Ramos (cell line): ENCODE measurements at regions not wholly inside any gene's neighbourhood (a gene's known extent, or its start where the extent isn't known, plus 50 kb on each side); places are given as distances from the start of the nearest gene placed in this dataset.
"Not testable (repeated sequence)": the region's sequence is repeated elsewhere in the genome, so short reads cannot be mapped to it uniquely, and the experiment has no call there.

Source experiments
- in situ Hi-C: fragments of 300-500 bp; cut with MboI; formaldehyde crosslinking; loops from one replicate; pipeline ENCODE4 v1.14.3; 2022; ENCODE audit warnings: low sequenced_read_pairs; ENCODE audit not compliant: unreplicated experiment

DNA sequence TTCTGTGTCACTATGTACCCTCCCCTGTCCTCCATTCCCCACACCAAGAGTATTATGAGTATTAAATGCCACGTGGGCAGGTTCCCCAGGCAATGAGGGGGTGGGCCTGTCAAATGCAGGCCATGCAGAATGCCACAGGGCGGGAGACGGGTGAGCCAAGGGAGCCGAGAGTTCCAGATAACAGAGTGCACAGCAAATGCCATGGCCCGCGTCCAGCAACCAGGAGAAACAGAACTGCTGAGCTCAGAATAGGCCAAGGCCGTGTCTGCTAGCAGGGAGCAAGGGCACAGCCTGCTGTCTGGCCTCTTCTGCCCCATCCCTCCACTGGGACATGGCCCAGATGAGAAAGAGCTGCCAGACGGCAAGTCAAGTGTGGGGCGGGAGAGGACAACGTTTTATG lies 64.4 kb upstream of the PLGLB2 start:
- in situ Hi-C loops = not testable (repeated sequence)

DNA sequence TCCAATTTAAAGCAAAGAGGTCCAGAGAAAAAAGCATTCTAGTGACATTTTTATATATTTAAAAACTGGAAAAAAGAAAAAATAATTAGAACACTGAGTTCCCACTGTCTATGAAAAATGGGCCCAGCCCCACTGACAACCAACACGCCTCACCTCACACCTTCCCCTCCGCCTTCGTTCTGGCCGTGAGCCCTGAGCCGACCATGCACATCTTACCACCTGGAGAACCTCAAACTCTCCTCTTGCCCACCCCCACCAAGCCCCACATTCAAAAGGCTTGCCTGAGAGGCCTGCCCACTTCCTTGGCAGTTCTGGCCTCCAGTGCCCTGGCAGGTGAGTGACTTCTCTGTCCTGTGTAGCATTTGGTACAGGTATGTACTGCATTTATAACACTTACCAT lies 63.9 kb upstream of the PLGLB2 start:
- in situ Hi-C loops = not testable (repeated sequence)

DNA sequence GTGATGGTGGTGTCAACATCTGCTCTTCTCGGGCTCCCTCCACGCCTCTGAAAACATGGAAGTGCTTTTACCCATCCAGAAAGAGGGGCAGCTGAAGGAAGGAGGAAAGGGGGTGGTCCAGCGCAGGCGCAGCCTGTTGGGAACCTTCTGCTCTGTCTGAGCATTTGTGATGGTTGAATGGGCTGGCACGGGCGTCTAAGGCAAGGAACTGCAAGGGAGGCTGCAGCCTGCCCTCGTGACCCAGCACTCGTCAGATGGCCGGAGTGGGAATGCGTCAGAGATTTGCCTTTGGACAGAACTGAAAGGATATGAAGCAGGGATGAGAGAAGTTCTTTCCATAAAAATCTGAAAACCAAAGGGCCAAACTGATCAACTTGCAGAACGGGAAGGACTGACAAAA lies 62.3 kb upstream of the PLGLB2 start:
- in situ Hi-C loops = not testable (repeated sequence)

DNA sequence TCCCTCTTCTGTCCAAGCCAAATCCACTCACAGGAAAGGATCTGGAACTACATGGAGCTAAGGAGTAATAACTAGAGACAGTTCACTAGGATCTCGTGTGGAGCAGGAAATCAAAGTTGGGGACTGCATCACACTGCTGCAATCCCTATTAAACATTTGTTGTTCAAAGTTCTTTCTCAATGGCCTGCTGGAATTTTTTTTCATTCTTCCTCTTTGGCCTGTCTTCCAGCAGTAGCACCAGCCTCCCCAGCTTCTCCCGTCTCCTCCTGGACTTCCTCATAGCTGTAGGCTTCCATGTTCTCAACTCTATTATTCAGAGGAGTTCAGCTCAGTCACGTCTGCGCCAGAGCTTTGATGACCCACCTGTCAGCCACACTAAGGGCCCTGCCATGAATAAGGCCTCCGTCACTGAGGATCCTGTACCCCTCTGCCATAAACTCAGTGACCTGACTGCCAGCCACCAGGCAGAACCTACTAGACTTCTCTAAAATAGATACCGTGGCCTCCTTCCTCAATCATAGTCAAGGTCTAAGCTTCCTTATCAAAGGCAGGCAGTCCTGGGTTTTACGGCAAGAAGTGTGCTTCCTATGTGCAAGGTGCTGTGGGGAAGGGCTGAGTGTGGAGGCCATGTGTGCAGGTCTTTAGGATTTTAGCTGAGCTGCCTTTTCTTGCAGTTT lies 60.9 kb upstream of the PLGLB2 start:
- in situ Hi-C loops = not testable (repeated sequence)

DNA sequence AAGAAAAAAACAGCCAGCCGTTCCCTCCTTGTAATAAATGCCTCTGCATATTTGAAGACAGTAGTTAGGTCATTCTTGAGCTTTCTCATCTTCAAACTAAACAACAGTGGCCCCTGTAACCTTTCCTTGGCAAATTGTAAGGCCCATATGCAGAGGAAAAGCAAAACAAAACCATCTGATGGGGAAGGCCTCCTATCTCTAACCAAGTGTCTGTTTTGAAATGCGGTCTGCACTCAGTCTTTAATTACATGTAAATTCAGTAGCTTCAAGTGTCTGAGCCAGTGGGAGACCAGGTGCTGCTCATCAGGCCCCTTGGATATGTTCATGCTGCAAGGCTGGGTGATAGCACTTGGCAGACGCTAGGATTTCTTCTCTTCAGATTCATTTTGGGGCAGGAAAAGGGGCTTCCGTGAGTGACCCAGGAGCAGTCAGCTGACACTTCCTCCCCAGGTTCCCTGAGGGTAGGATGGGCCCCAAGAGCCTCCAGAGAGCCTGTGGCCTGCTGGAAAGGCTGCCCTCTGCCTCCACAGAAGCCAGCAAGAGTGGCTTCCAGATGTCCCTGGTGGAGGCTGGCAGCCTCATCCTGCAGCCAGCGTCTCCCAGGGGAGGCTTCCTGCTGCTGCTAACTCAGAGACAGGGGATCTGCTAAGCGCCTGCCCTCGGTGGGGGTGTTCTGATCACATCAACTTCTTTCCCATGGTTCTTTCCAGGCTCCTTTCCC lies 60.2 kb upstream of the PLGLB2 start:
- in situ Hi-C loops = not testable (repeated sequence)

DNA sequence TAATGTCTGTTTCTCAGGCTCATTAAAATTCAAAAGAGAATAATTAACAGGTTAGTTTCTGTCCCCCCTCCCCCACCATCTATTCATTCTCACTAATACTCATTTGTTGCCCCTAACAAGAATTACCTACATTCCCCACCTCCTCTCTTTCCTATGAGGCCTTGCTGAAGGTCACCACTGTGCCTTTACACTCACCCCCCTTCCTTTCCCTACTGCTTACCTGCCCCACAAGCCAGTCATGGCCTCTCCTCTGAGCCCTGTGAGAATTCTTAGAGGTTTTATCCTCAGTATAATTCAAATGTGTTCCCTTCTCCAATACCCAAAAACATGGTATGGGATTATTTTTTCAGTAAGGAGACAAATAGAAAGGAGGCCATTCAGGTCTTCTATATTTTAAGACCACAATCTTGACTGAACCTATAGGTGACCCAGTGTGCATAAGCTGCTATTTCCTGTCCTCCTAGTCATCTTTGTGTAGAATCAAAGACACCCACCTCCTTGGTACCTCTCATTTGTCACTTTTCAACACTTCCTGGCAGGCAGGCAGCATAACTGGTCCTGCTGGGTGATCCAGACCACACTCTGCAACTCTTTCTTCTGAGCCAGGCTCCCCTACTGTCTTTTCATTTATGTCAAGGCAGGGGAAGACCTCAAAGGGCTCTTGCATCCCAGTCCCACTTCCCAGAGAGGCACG lies 55.8 kb upstream of the PLGLB2 start:
- in situ Hi-C loops = not testable (repeated sequence)

DNA sequence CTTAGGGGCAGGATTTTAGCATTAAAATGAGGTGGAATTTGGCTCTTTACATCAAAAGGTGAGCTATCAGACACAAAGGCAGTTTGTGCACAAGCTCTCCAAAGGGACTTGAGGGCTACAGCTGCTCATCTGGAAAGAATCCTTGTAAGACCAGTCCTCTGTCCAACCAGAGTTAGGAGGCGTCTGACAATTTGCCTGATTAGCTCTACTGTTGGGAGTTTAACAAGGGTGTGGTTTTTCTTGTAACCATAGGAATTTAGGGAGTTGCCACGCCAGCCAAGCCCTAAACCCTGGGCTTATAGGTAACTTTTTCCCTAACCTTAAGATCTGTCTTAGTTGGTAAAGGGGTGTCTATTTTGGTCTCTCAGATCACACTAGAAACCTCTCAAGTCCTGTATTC lies 55.0 kb upstream of the PLGLB2 start:
- in situ Hi-C loops = not testable (repeated sequence)

DNA sequence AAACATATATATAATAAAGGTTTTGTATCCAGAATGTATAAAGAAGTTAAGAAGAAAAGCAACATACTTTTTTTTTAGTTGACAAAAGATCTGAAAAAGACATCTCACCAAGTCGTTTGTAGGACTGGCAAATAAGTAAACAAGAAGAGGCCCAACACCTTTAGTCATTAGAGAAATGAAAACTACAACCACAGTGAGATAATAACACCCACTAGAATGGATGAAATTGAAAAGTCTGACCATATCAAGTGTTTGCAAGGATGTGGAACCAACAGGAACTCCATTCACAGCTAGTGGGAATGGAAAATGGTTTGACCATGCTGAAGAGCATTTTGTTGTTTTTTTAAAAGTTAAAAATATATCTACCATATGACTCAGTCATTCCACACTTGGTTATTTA lies 54.0 kb upstream of the PLGLB2 start:
- in situ Hi-C loops = not testable (repeated sequence)

DNA sequence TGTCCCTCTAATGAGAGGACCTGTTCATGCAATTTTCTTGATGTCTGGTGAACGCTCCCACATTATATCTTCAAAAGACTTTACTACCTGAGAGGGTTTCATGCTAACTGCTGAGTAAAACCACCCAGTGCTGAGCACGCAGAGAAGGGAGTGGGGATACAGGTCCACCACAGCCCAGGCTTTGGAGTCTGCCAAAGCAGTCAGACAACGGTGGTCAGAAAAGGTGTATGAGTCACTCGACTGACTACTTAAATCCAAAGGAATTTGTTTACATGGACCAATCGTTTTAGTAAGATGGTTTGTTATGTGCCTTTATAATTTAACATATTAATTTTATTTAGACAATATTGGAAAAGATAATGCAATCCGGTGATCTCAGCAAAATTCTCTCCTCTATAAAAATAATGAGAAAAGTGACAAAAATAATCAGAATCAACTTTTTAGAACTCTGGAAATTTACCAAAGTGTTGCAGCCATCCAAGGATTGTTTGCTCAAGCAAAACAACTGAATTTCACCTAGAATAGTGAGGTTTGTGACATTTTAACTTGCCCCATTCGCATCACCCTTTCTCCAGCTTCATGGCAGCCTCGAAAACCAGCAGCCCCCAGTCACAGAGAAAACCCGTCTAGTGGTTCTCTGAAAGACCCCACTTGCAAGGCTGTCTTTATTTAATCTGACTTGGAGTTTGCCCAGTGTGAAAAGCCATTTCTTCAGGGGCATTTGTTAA lies 52.1 kb upstream of the PLGLB2 start:
- in situ Hi-C loops = not testable (repeated sequence)
